GM23248 (cell line): ENCODE measurements at regions not wholly inside any gene's neighbourhood (a gene's known extent, or its start where the extent isn't known, plus 50 kb on each side); places are given as distances from the start of the nearest gene placed in this dataset.

Experiments used
- DNase-seq: peaks from one replicate; pipeline ENCODE4 v3.0.0-alpha.2; 2015
- H2AFZ ChIP-seq: fragments of 200-600 bp; sonication (generic); 2 replicates; pipeline ENCODE4 v1.6.1; 2016; ENCODE audit warnings: antibody characterized with exemption
- H3F3A ChIP-seq: fragments of 200-600 bp; sonication (generic); 2 replicates; pipeline ENCODE4 v1.6.1; 2016; ENCODE audit warnings: mild to moderate bottlenecking, antibody characterized with exemption, mixed run types; ENCODE audit not compliant: insufficient read depth
- H3K27ac ChIP-seq: fragments of 200-600 bp; sonication (generic); 2 replicates; pipeline ENCODE4 v1.5.1; 2016; ENCODE audit warnings: mild to moderate bottlenecking
- H3K27me3 ChIP-seq: fragments of 200-600 bp; sonication (generic); replicated peaks from 2 replicates; pipeline ENCODE4 v1.6.1; 2016; ENCODE audit warnings: mild to moderate bottlenecking; ENCODE audit not compliant: insufficient read depth
- H3K36me3 ChIP-seq: fragments of 200-600 bp; sonication (generic); 2 replicates; pipeline ENCODE4 v1.6.1; 2016; ENCODE audit warnings: low read depth, mild to moderate bottlenecking
- H3K4me1 ChIP-seq: fragments of 200-600 bp; sonication (generic); 2 replicates; pipeline ENCODE4 v1.6.1; 2016; ENCODE audit warnings: mild to moderate bottlenecking; ENCODE audit not compliant: insufficient read depth
- H3K4me2 ChIP-seq: fragments of 200-600 bp; sonication (generic); one replicate; pipeline ENCODE4 v1.6.1; 2016; ENCODE audit warnings: mild to moderate bottlenecking; ENCODE audit not compliant: unreplicated experiment
- H3K4me3 ChIP-seq: fragments of 200-600 bp; sonication (generic); 2 replicates; pipeline ENCODE4 v1.5.1; 2016; ENCODE audit warnings: mild to moderate bottlenecking
- H3K79me2 ChIP-seq: fragments of 200-600 bp; sonication (generic); 2 replicates; pipeline ENCODE4 v1.6.1; 2016; ENCODE audit warnings: mild to moderate bottlenecking; ENCODE audit not compliant: insufficient read depth
- H3K9ac ChIP-seq: fragments of 200-600 bp; sonication (generic); 2 replicates; pipeline ENCODE4 v1.6.1; 2016; ENCODE audit warnings: mild to moderate bottlenecking
- H3K9me2 ChIP-seq: fragments of 200-600 bp; sonication (generic); 2 replicates; pipeline ENCODE4 v1.6.1; 2016; ENCODE audit warnings: mixed run types, mild to moderate bottlenecking, moderate library complexity; ENCODE audit not compliant: insufficient read depth
- H3K9me3 ChIP-seq: fragments of 200-600 bp; sonication (generic); one replicate; pipeline ENCODE4 v1.6.1; 2017; ENCODE audit warnings: low read depth
- H4K20me1 ChIP-seq: fragments of 200-600 bp; sonication (generic); 2 replicates; pipeline ENCODE4 v1.6.0; 2016; ENCODE audit not compliant: insufficient read depth
- EZH2 ChIP-seq: fragments of 200-600 bp; sonication (generic); IDR thresholded peaks from 2 replicates; pipeline ENCODE4 v1.6.1; 2018; ENCODE audit warnings: antibody characterized with exemption, mild to moderate bottlenecking; ENCODE audit not compliant: insufficient read depth, poor library complexity, severe bottlenecking
- EZH2phosphoT487 ChIP-seq: fragments of 200-600 bp; sonication (generic); IDR thresholded peaks from 2 replicates; pipeline ENCODE4 v1.6.1; 2018; ENCODE audit warnings: antibody characterized with exemption, moderate library complexity, mild to moderate bottlenecking, low read depth; ENCODE audit not compliant: insufficient read depth
- WGBS, 2 experiments: methylation state at CpG; one replicate each; pipeline ENCODE4 v1.1.6; 2015 to 2017; ENCODE audit warnings: low lambda C conversion rate in 2 of 2, low coverage in 1 of 2; ENCODE audit errors: missing lambda C conversion rate in 2 of 2; 5-methylcytosine and 5-hydroxymethylcytosine counted together
- in situ Hi-C: fragments of 300-500 bp; cut with MboI; formaldehyde crosslinking; loops from 2 replicates; pipeline ENCODE4 v1.15.0; 2020

- in situ Hi-C loops, result loop anchor here (25.0 kb wide), 2 partner anchors 269 to 731 kb away; partner anchors contain the start of genes CTSO and PDGFC
- Histone ChIP-seq H3K79me2 (no peaks in the 10 kb centered on the region), H3K9me2 (no peaks in the 10 kb centered on the region), H3K9ac (no peak overlapping the region), H3F3A (no peaks in the 10 kb centered on the region), H3K4me2 (no peak overlapping the region), H2AFZ (no peak overlapping the region; the same call in 1 of the 2 replicates), H3K9me3 (no peaks in the 10 kb centered on the region), H3K27ac (no peak overlapping the region), H3K27me3 (no peaks in the 10 kb centered on the region), H3K4me1 (no peaks in the 10 kb centered on the region), H3K36me3 (no peaks in the 10 kb centered on the region), H4K20me1 (no peaks in the 10 kb centered on the region), H3K4me3 (no peak overlapping the region)
- no peak for TF ChIP-seq EZH2phosphoT487
- 89 to 96% methylated on average over 1 of the region's 1 CpG for WGBS, 2 experiments
- no peak for DNase-seq
These were observed 278.0 kb downstream of the PDGFC start for GRCh38 chr4:156693557-156693956.

DNA sequence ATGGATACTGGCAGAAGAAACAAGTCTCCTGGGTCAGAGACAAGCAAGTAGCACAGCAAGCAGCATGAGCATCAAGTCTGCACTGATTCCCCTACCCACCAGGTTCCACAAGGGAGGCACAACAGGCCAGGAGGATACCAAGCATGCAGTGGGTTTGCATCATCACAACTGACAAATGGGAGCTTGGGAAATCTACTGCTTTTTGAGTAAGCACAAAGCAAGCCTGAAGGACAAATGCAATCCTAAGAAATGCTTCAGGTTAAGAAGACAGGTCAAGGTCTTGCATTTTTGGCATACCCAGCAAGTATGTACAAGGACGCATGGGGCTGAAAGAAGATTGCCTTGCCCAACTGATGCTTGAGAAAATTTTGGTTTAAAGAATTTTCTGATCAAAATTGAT, 279.6 kb downstream of the PDGFC start:
- Histone ChIP-seq H4K20me1 (no peaks in the 10 kb centered on the region), H2AFZ (no peak overlapping the region), H3K27ac (no peak overlapping the region), H3K27me3 (no peaks in the 10 kb centered on the region), H3K9ac (no peak overlapping the region), H3K4me1 (no peaks in the 10 kb centered on the region), H3K9me3 (no peaks in the 10 kb centered on the region), H3K79me2 (no peaks in the 10 kb centered on the region), H3F3A (peaks cover 1% of the 10 kb centered on the region; the same call in 1 of the 2 replicates), H3K9me2 (no peaks in the 10 kb centered on the region), H3K4me2 (no peak overlapping the region), H3K4me3 (no peak overlapping the region), H3K36me3 (no peaks in the 10 kb centered on the region)
- in situ Hi-C loops, result loop anchor here (25.0 kb wide), 2 partner anchors 270 to 730 kb away; partner anchors contain the start of genes CTSO and PDGFC
- 85 to 100% methylated on average over 1 of the region's 1 CpG for WGBS, 2 experiments
- TF ChIP-seq EZH2phosphoT487 (no peak), EZH2 (no peak)
- DNase-seq, result no peak

GRCh38 chr4:156690572-156690971, 281.0 kb downstream of the PDGFC start:
- no peaks in the 10 kb centered on the region for H4K20me1 ChIP-seq
- no peak overlapping the region for H3K9ac ChIP-seq
- H3K36me3 ChIP-seq, result no peaks in the 10 kb centered on the region
- H3K4me3 ChIP-seq, result no peak overlapping the region
- in situ Hi-C loops, result loop anchor here (25.0 kb wide), 2 partner anchors 272 to 728 kb away; partner anchors contain the start of genes CTSO and PDGFC
- no peaks in the 10 kb centered on the region for H3K9me3 ChIP-seq
- 92 to 96% methylated on average over 2 of the region's 2 CpGs for WGBS, 2 experiments
- H3K4me1 ChIP-seq, result peaks cover 11% of the 10 kb centered on the region
- TF ChIP-seq EZH2phosphoT487 (no peak), EZH2 (no peak)
- H2AFZ ChIP-seq, result no peak overlapping the region
- H3F3A ChIP-seq, result peaks cover 14% of the 10 kb centered on the region
- H3K79me2 ChIP-seq, result no peaks in the 10 kb centered on the region
- no peak overlapping the region for H3K4me2 ChIP-seq
- no peaks in the 10 kb centered on the region for H3K9me2 ChIP-seq
- H3K27ac ChIP-seq, result no peak overlapping the region
- DNase-seq, result no peak
- no peaks in the 10 kb centered on the region for H3K27me3 ChIP-seq

DNA sequence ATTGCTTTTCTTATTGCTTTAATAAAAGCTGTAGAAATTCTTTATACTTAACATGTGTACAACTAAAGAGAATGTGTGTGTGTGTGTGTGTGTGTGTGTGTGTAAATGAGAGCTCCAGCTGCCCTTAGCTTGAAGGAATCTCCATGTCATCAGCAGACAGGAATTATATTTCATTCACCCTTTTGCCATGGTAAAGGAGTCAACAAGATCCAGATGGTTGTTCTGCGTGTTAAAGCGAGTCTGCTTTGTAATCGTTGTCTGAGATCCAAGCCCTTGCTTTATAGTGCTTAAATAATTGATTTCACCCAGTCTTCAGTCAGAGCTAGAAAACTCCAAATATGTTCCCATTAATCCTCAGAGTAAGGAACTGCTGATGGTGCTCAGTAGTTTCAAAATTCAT, 285.5 kb downstream of the PDGFC start:
- Histone ChIP-seq H3F3A (peaks cover 23% of the 10 kb centered on the region), H3K9me2 (no peaks in the 10 kb centered on the region), H3K36me3 (no peaks in the 10 kb centered on the region), H2AFZ (no peak overlapping the region), H3K4me1 (peaks cover 19% of the 10 kb centered on the region), H3K79me2 (no peaks in the 10 kb centered on the region), H3K27ac (peak overlapping the region; percentile 66), H3K9me3 (no peaks in the 10 kb centered on the region), H3K9ac (peak overlapping the region; percentile 17; the same call in 1 of the 2 replicates), H3K27me3 (no peaks in the 10 kb centered on the region), H3K4me2 (peak overlapping the region; percentile 55), H4K20me1 (no peaks in the 10 kb centered on the region), H3K4me3 (peak overlapping the region; percentile 30; the same call in 1 of the 2 replicates)
- WGBS, 2 experiments, result 2 to 4% methylated on average over 3 of the region's 3 CpGs
- in situ Hi-C loops, result loop anchor here (25.0 kb wide), 2 partner anchors 276 to 724 kb away; partner anchors contain the start of genes CTSO and PDGFC
- peak; percentile 94 for DNase-seq
- TF ChIP-seq EZH2 (no peak), EZH2phosphoT487 (no peak)

GRCh38 chr4:156685308-156685707, 286.3 kb downstream of the PDGFC start:
- peak overlapping the region; percentile 66 for H3K27ac ChIP-seq
- no peaks in the 10 kb centered on the region for H4K20me1 ChIP-seq
- H3K9me3 ChIP-seq, result no peaks in the 10 kb centered on the region
- H3K9ac ChIP-seq, result peak overlapping the region; percentile 17; the same call in 1 of the 2 replicates
- no peaks in the 10 kb centered on the region for H3K9me2 ChIP-seq
- in situ Hi-C loops, result loop anchor here (25.0 kb wide), 2 partner anchors 277 to 723 kb away; partner anchors contain the start of genes CTSO and PDGFC
- WGBS, 2 experiments, result 31 to 47% methylated on average over 3 of the region's 3 CpGs
- H3K27me3 ChIP-seq, result no peaks in the 10 kb centered on the region
- TF ChIP-seq EZH2phosphoT487, result no peak
- no peak for TF ChIP-seq EZH2
- H2AFZ ChIP-seq, result no peak overlapping the region
- no peaks in the 10 kb centered on the region for H3K79me2 ChIP-seq
- DNase-seq, result peak; percentile 41
- H3F3A ChIP-seq, result peaks cover 23% of the 10 kb centered on the region
- H3K4me1 ChIP-seq, result peaks cover 19% of the 10 kb centered on the region
- H3K36me3 ChIP-seq, result no peaks in the 10 kb centered on the region
- H3K4me3 ChIP-seq, result peak overlapping the region; percentile 30; the same call in 1 of the 2 replicates
- H3K4me2 ChIP-seq, result peak overlapping the region; percentile 55
